SKM-1 treated with dmso at 0.1 percent for 144 hours (cell line): ENCODE measurements at regions not wholly inside any gene's neighbourhood (a gene's known extent, or its start where the extent isn't known, plus 50 kb on each side); places are given as distances from the start of the nearest gene placed in this dataset.
"Not testable (repeated sequence)": the region's sequence is repeated elsewhere in the genome, so short reads cannot be mapped to it uniquely, and the experiment has no call there.

Experiments
- DNase-seq: peaks from one replicate; lab custom pipeline; 2025; ENCODE audit not compliant: unreplicated experiment; lab: John Stamatoyannopoulos, UW

- no peak for DNase-seq
Measured at GRCh38 chr5:25405850-25406249, 761.1 kb upstream of the CDH10 start.

GRCh38 chr5:25399878-25400480, 755.2 kb upstream of the CDH10 start:
- DNase-seq, result no peak

GRCh38 chr5:25393957-25394356, 749.2 kb upstream of the CDH10 start:
- no peak for DNase-seq

GRCh38 chr5:25393256-25393655, 748.5 kb upstream of the CDH10 start:
- DNase-seq, result no peak

- DNase-seq, result no peak
Measured at GRCh38 chr5:25387953-25388352, 743.2 kb upstream of the CDH10 start.

- DNase-seq, result no peak
Measured at GRCh38 chr5:25362799-25363198, 718.0 kb upstream of the CDH10 start.

GRCh38 chr5:25358919-25359318, 714.1 kb upstream of the CDH10 start:
- DNase-seq, result no peak

GRCh38 chr5:25357605-25358004, 712.8 kb upstream of the CDH10 start:
- DNase-seq, result no peak

- DNase-seq, result no peak
Measured at GRCh38 chr5:25349746-25350145, 705.0 kb upstream of the CDH10 start.

- DNase-seq, result no peak
Measured at GRCh38 chr5:25345240-25345771, 700.5 kb upstream of the CDH10 start.

GRCh38 chr5:25339541-25339940, 694.8 kb upstream of the CDH10 start:
- no peak for DNase-seq

- DNase-seq, result no peak
Measured at GRCh38 chr5:25334350-25334749, 689.6 kb upstream of the CDH10 start.

- DNase-seq, result no peak
Measured at GRCh38 chr5:25330721-25331120, 685.9 kb upstream of the CDH10 start.

GRCh38 chr5:25327172-25327571, 682.4 kb upstream of the CDH10 start:
- no peak for DNase-seq

GRCh38 chr5:25301836-25302235, 657.1 kb upstream of the CDH10 start:
- DNase-seq, result no peak

- no peak for DNase-seq
Measured at GRCh38 chr5:25295067-25295466, 650.3 kb upstream of the CDH10 start.

GRCh38 chr5:25289766-25290165, 645.0 kb upstream of the CDH10 start:
- DNase-seq, result not testable (repeated sequence)

GRCh38 chr5:25286319-25286718, 641.5 kb upstream of the CDH10 start:
- no peak for DNase-seq

- no peak for DNase-seq
Measured at GRCh38 chr5:25285136-25285535, 640.4 kb upstream of the CDH10 start.

- not testable (repeated sequence) for DNase-seq
Measured at GRCh38 chr5:25263507-25263906, 618.7 kb upstream of the CDH10 start.

- no peak for DNase-seq
Measured at GRCh38 chr5:25262221-25262620, 617.4 kb upstream of the CDH10 start.

GRCh38 chr5:25255128-25255527, 610.4 kb upstream of the CDH10 start:
- no peak for DNase-seq

- no peak for DNase-seq
Measured at GRCh38 chr5:25241981-25242380, 597.2 kb upstream of the CDH10 start.
